ENCODE measurements at regions not wholly inside any gene's neighbourhood (a gene's known extent, or its start where the extent isn't known, plus 50 kb on each side); places are given as distances from the start of the nearest gene placed in this dataset.

GRCh38 chr1:55362558-55362957, 147.4 kb upstream of the USP24 start:
- DNase-seq (ENCODE audit: low spot score) = no peak
- Histone ChIP-seq H3K27me3 (ENCODE audit: insufficient read depth, poor library complexity, severe bottlenecking) (no peaks in the 10 kb centered on the region), H3K4me1 (ENCODE audit: insufficient read depth, poor library complexity, severe bottlenecking) (no peaks in the 10 kb centered on the region), H3K36me3 (ENCODE audit: low read depth) (no peaks in the 10 kb centered on the region), H3K9me3 (ENCODE audit: severe bottlenecking) (no peaks in the 10 kb centered on the region), H3K27ac (ENCODE audit: poor library complexity, severe bottlenecking) (no peak overlapping the region), H3K4me3 (ENCODE audit: severe bottlenecking) (no peak overlapping the region)
- no peak for ATAC-seq (ENCODE audit: low read depth)
- no peak for TF ChIP-seq CTCF (IDR thresholded peaks at IDR 0.05; ENCODE audit: poor library complexity, severe bottlenecking)

GRCh38 chr1:55359611-55360010, 144.4 kb upstream of the USP24 start:
- no peak overlapping the region for H3K27ac ChIP-seq (ENCODE audit: poor library complexity, severe bottlenecking)
- TF ChIP-seq CTCF (IDR thresholded peaks at IDR 0.05; ENCODE audit: poor library complexity, severe bottlenecking) = no peak
- no peaks in the 10 kb centered on the region for H3K9me3 ChIP-seq (ENCODE audit: severe bottlenecking)
- no peak overlapping the region for H3K4me3 ChIP-seq (ENCODE audit: severe bottlenecking)
- DNase-seq (ENCODE audit: low spot score) (no peak), ATAC-seq (ENCODE audit: low read depth) (no peak)
- no peaks in the 10 kb centered on the region for H3K36me3 ChIP-seq (ENCODE audit: low read depth)
- no peaks in the 10 kb centered on the region for H3K27me3 ChIP-seq (ENCODE audit: insufficient read depth, poor library complexity, severe bottlenecking)
- H3K4me1 ChIP-seq (ENCODE audit: insufficient read depth, poor library complexity, severe bottlenecking) = no peaks in the 10 kb centered on the region

GRCh38 chr1:55358581-55358980, 143.4 kb upstream of the USP24 start:
- Histone ChIP-seq H3K4me3 (ENCODE audit: severe bottlenecking) (no peak overlapping the region), H3K27ac (ENCODE audit: poor library complexity, severe bottlenecking) (no peak overlapping the region), H3K36me3 (ENCODE audit: low read depth) (no peaks in the 10 kb centered on the region), H3K9me3 (ENCODE audit: severe bottlenecking) (no peaks in the 10 kb centered on the region), H3K27me3 (ENCODE audit: insufficient read depth, poor library complexity, severe bottlenecking) (no peaks in the 10 kb centered on the region), H3K4me1 (ENCODE audit: insufficient read depth, poor library complexity, severe bottlenecking) (no peaks in the 10 kb centered on the region)
- DNase-seq (ENCODE audit: low spot score) = no peak
- no peak for TF ChIP-seq CTCF (IDR thresholded peaks at IDR 0.05; ENCODE audit: poor library complexity, severe bottlenecking)
- ATAC-seq (ENCODE audit: low read depth) = no peak

- no peak for ATAC-seq (ENCODE audit: low read depth)
- no peak overlapping the region for H3K4me3 ChIP-seq (ENCODE audit: severe bottlenecking)
- H3K27ac ChIP-seq (ENCODE audit: poor library complexity, severe bottlenecking) = no peak overlapping the region
- H3K4me1 ChIP-seq (ENCODE audit: insufficient read depth, poor library complexity, severe bottlenecking) = no peaks in the 10 kb centered on the region
- no peaks in the 10 kb centered on the region for H3K36me3 ChIP-seq (ENCODE audit: low read depth)
- no peak for TF ChIP-seq CTCF (IDR thresholded peaks at IDR 0.05; ENCODE audit: poor library complexity, severe bottlenecking)
- no peak for DNase-seq (ENCODE audit: low spot score)
- no peaks in the 10 kb centered on the region for H3K9me3 ChIP-seq (ENCODE audit: severe bottlenecking)
- H3K27me3 ChIP-seq (ENCODE audit: insufficient read depth, poor library complexity, severe bottlenecking) = no peaks in the 10 kb centered on the region
Measured at GRCh38 chr1:55355549-55355948, 140.4 kb upstream of the USP24 start.

- H3K4me1 ChIP-seq (ENCODE audit: insufficient read depth, poor library complexity, severe bottlenecking) = no peaks in the 10 kb centered on the region
- ATAC-seq (ENCODE audit: low read depth) (no peak), DNase-seq (ENCODE audit: low spot score) (no peak)
- TF ChIP-seq CTCF (IDR thresholded peaks at IDR 0.05; ENCODE audit: poor library complexity, severe bottlenecking) = no peak
- no peak overlapping the region for H3K27ac ChIP-seq (ENCODE audit: poor library complexity, severe bottlenecking)
- H3K27me3 ChIP-seq (ENCODE audit: insufficient read depth, poor library complexity, severe bottlenecking) = no peaks in the 10 kb centered on the region
- no peaks in the 10 kb centered on the region for H3K9me3 ChIP-seq (ENCODE audit: severe bottlenecking)
- H3K36me3 ChIP-seq (ENCODE audit: low read depth) = no peaks in the 10 kb centered on the region
- H3K4me3 ChIP-seq (ENCODE audit: severe bottlenecking) = no peak overlapping the region
Measured at GRCh38 chr1:55353707-55354620, 138.8 kb upstream of the USP24 start.

Data from RWPE2 (cell line).